Hepatocyte (in vitro differentiated cells): ENCODE measurements at regions not wholly inside any gene's neighbourhood (a gene's known extent, or its start where the extent isn't known, plus 50 kb on each side); places are given as distances from the start of the nearest gene placed in this dataset.

Source experiments
- DNase-seq: peaks from one replicate; pipeline ENCODE4 v3.0.0-alpha.2; 2016; ENCODE audit warnings: low spot score
- H2AFZ ChIP-seq: fragments of 200-600 bp; sonication (generic); 2 replicates; pipeline ENCODE4 v1.6.0; 2016; ENCODE audit warnings: antibody characterized with exemption, mild to moderate bottlenecking
- H3K27ac ChIP-seq: fragments of 200-600 bp; sonication (generic); 2 replicates; pipeline ENCODE4 v1.5.1; 2016; ENCODE audit warnings: mild to moderate bottlenecking
- H3K27me3 ChIP-seq: fragments of 200-600 bp; sonication (generic); 2 replicates; pipeline ENCODE4 v1.6.1; 2016
- H3K36me3 ChIP-seq: fragments of 200-600 bp; sonication (generic); replicated peaks from 2 replicates; pipeline ENCODE4 v1.5.1; 2016; ENCODE audit warnings: low read depth; ENCODE audit not compliant: insufficient read depth
- H3K4me1 ChIP-seq: fragments of 200-600 bp; sonication (generic); 2 replicates; pipeline ENCODE4 v1.5.1; 2016; ENCODE audit warnings: mild to moderate bottlenecking, moderate library complexity; ENCODE audit not compliant: insufficient read depth
- H3K4me2 ChIP-seq: fragments of 200-600 bp; sonication (generic); 2 replicates; pipeline ENCODE4 v1.6.0; 2016
- H3K4me3 ChIP-seq: fragments of 200-600 bp; sonication (generic); 2 replicates; pipeline ENCODE4 v1.5.1; 2016; ENCODE audit warnings: mild to moderate bottlenecking
- H3K79me2 ChIP-seq: fragments of 200-600 bp; sonication (generic); 2 replicates; pipeline ENCODE4 v1.6.0; 2017; ENCODE audit warnings: mild to moderate bottlenecking
- H3K9me2 ChIP-seq: fragments of 200-600 bp; sonication (generic); replicated peaks from 2 replicates; pipeline ENCODE4 v1.6.0; 2017; ENCODE audit warnings: mild to moderate bottlenecking; ENCODE audit not compliant: insufficient read depth
- H3K9me3 ChIP-seq: fragments of 200-600 bp; sonication (generic); 2 replicates; pipeline ENCODE4 v1.5.1; 2016; ENCODE audit warnings: low read depth, mild to moderate bottlenecking
- H4K20me1 ChIP-seq: fragments of 200-600 bp; sonication (generic); 2 replicates; pipeline ENCODE4 v1.6.0; 2016; ENCODE audit warnings: mild to moderate bottlenecking; ENCODE audit not compliant: insufficient read depth, poor library complexity, severe bottlenecking
- EZH2 ChIP-seq: fragments of 200-600 bp; sonication (generic); IDR thresholded peaks from 2 replicates; pipeline ENCODE4 v1.6.1; 2016; ENCODE audit warnings: antibody characterized with exemption, mild to moderate bottlenecking, borderline replicate concordance
- EZH2phosphoT487 ChIP-seq: fragments of 200-600 bp; sonication (generic); IDR thresholded peaks from one replicate; pipeline ENCODE4 v1.6.1; 2018; ENCODE audit warnings: antibody characterized with exemption, mild to moderate bottlenecking, low read depth, moderate library complexity; ENCODE audit not compliant: unreplicated experiment, severe bottlenecking
- WGBS: methylation state at CpG from one replicate; pipeline ENCODE4 v1.1.6; 2016; ENCODE audit warnings: low lambda C conversion rate; ENCODE audit errors: missing lambda C conversion rate; 5-methylcytosine and 5-hydroxymethylcytosine counted together
- TF ChIP-seq, protein P1 (sequence below): fragments of 200-600 bp; sonication (generic); IDR thresholded peaks from 2 replicates; pipeline ENCODE4 v1.5.1; 2016; ENCODE audit warnings: antibody characterized with exemption, mild to moderate bottlenecking; ENCODE audit not compliant: poor library complexity

DNA sequence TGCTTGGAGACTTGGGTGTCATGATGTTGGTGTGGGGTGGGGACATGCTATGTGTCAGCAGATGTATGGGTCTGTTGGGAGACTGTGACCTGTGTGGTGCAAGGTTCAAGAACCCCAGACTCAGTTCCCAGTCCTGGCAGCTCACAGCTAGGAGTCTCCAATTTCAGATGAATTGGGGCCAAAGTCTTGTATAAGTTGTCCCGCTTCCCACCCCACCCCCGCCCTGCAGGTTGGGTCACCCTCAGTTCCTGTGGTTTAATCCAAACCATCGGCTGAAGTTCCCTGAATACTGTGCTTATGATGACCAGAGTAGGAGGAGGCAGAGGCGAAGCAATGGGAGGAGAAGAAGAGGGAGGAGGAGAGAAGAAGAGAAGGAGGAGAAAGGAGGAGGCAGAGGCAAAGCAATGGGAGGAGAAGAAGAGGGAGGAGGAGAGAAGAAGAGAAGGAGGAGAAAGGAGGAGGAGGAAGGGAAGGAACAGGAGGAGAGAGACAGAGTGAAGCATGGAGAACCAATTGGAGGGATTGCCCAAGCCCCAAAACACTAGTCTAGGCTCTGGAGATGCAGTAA lies 112.6 kb downstream of the EFNB1 start:
- no peaks in the 10 kb centered on the region for H4K20me1 ChIP-seq
- WGBS: 82% methylated on average over 4 of the region's 4 CpGs
- no peaks in the 10 kb centered on the region for H3K36me3 ChIP-seq
- H3K4me3 ChIP-seq: no peak overlapping the region
- H3K27ac ChIP-seq: no peak overlapping the region
- H2AFZ ChIP-seq: no peak overlapping the region
- TF ChIP-seq, protein P1, sequence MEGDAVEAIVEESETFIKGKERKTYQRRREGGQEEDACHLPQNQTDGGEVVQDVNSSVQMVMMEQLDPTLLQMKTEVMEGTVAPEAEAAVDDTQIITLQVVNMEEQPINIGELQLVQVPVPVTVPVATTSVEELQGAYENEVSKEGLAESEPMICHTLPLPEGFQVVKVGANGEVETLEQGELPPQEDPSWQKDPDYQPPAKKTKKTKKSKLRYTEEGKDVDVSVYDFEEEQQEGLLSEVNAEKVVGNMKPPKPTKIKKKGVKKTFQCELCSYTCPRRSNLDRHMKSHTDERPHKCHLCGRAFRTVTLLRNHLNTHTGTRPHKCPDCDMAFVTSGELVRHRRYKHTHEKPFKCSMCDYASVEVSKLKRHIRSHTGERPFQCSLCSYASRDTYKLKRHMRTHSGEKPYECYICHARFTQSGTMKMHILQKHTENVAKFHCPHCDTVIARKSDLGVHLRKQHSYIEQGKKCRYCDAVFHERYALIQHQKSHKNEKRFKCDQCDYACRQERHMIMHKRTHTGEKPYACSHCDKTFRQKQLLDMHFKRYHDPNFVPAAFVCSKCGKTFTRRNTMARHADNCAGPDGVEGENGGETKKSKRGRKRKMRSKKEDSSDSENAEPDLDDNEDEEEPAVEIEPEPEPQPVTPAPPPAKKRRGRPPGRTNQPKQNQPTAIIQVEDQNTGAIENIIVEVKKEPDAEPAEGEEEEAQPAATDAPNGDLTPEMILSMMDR: no peak
- TF ChIP-seq EZH2: no peak
- no peak for TF ChIP-seq EZH2phosphoT487
- no peaks in the 10 kb centered on the region for H3K9me3 ChIP-seq
- no peaks in the 10 kb centered on the region for H3K27me3 ChIP-seq
- no peak for DNase-seq
- H3K4me1 ChIP-seq: no peaks in the 10 kb centered on the region
- H3K4me2 ChIP-seq: no peak overlapping the region
- H3K79me2 ChIP-seq: no peaks in the 10 kb centered on the region
- no peaks in the 10 kb centered on the region for H3K9me2 ChIP-seq

DNA sequence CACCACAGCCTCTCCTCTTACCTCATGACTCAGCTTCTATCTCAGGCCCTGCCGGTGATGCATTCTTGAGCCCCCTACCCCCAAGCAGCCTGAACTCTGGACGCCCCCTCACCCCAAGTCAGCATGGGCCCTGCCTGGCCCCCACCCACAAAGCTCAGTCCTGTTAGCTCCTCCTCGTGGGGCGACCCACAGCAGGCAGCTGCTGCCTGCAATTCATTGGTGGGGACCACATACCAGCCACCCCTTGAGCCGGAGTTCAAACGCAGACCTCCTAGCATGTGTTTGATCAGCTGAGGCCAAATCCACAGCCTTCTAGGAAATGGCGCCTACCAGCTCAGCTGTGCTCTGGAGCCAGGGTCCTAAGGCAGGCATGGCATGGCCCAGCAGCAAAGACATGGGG lies 111.8 kb downstream of the EFNB1 start:
- H3K4me1 ChIP-seq: no peaks in the 10 kb centered on the region
- H4K20me1 ChIP-seq: no peaks in the 10 kb centered on the region
- H3K9me2 ChIP-seq: no peaks in the 10 kb centered on the region
- H3K9me3 ChIP-seq: no peaks in the 10 kb centered on the region
- no peak overlapping the region for H3K27ac ChIP-seq
- no peak for DNase-seq
- TF ChIP-seq EZH2phosphoT487 (no peak), EZH2 (no peak)
- TF ChIP-seq, protein P1: no peak
- H3K4me3 ChIP-seq: no peak overlapping the region
- H3K36me3 ChIP-seq: no peaks in the 10 kb centered on the region
- H3K79me2 ChIP-seq: no peaks in the 10 kb centered on the region
- 75% methylated on average over 7 of the region's 7 CpGs for WGBS
- no peak overlapping the region for H2AFZ ChIP-seq
- H3K27me3 ChIP-seq: no peaks in the 10 kb centered on the region
- no peak overlapping the region for H3K4me2 ChIP-seq

DNA sequence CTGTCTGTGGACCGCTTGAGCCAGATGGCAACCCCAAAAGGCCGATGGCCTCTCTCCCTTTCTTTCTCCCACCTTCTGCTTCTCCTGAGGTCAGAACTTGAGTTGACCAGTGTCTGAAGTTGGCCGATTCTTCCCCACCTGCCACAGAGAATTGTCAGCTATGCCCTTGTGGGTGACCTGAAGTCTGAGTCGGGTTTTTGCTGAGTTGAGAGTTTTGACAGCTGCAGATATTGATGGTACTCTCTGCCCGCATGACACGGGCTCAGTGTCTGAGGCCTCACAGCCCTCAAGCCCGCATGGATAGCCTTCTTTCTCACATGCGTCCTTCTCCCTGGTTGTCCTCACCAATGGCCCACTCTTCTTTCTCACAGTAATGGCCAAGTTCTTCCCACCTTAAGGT lies 111.0 kb downstream of the EFNB1 start:
- no peaks in the 10 kb centered on the region for H3K79me2 ChIP-seq
- no peak for DNase-seq
- WGBS: 85% methylated on average over 7 of the region's 8 CpGs

More for the DNA sequence above, 111.0 kb downstream of the EFNB1 start:
- Histone ChIP-seq H3K4me1 (no peaks in the 10 kb centered on the region), H3K27ac (no peak overlapping the region), H3K9me3 (no peaks in the 10 kb centered on the region), H3K36me3 (no peaks in the 10 kb centered on the region), H4K20me1 (no peaks in the 10 kb centered on the region), H3K9me2 (no peaks in the 10 kb centered on the region), H3K4me3 (no peak overlapping the region), H3K4me2 (no peak overlapping the region), H3K27me3 (no peaks in the 10 kb centered on the region), H2AFZ (no peak overlapping the region)
- no peak for TF ChIP-seq EZH2
- TF ChIP-seq EZH2phosphoT487: no peak
- TF ChIP-seq, protein P1: no peak
